ENCODE measurements at regions not wholly inside any gene's neighbourhood (a gene's known extent, or its start where the extent isn't known, plus 50 kb on each side); places are given as distances from the start of the nearest gene placed in this dataset.

- Mint-ChIP-seq H3K4me1 (no peaks in the 10 kb centered on the region), H3K9me3 (peaks cover 98% of the 10 kb centered on the region), H3K4me3 (no peak overlapping the region), H3K36me3 (ENCODE audit: low read depth) (peaks cover 24% of the 10 kb centered on the region), H3K27ac (no peak overlapping the region), H3K27me3 (ENCODE audit: insufficient read depth, low read depth, poor library complexity) (no peaks in the 10 kb centered on the region)
- no peak overlapping the region for H2AFZ ChIP-seq
- H3K36me3 ChIP-seq (ENCODE audit: insufficient read depth): no peaks in the 10 kb centered on the region
- no peaks in the 10 kb centered on the region for H3F3A ChIP-seq (replicated peaks; ENCODE audit: low read depth)
- H3K4me2 ChIP-seq: no peak overlapping the region
- H3K9me2 ChIP-seq (ENCODE audit: insufficient read depth): no peaks in the 10 kb centered on the region
- no peaks in the 10 kb centered on the region for H4K20me1 ChIP-seq (replicated peaks; ENCODE audit: insufficient read depth)
- no peak overlapping the region for H3K4me3 ChIP-seq
- H3K27ac ChIP-seq (ENCODE audit: low read depth): no peak overlapping the region
- no peaks in the 10 kb centered on the region for H3K27me3 ChIP-seq (ENCODE audit: insufficient read depth)
- H3K4me1 ChIP-seq (ENCODE audit: insufficient read depth): peaks cover 7% of the 10 kb centered on the region; the same call in 1 of the 2 replicates
- H3K79me2 ChIP-seq (replicated peaks; ENCODE audit: insufficient read depth): no peaks in the 10 kb centered on the region
- TF ChIP-seq EZH2 (IDR thresholded peaks at IDR 0.05; ENCODE audit: low read depth, unreplicated experiment) (no peak), POLR2AphosphoS5 (IDR thresholded peaks at IDR 0.05; ENCODE audit: low read depth) (no peak)
- no peak for DNase-seq (ENCODE audit: low spot score)
- no peak for ATAC-seq
These were observed 733.6 kb upstream of the TMEM132C start for GRCh38 chr12:127533353-127533752.

DNA sequence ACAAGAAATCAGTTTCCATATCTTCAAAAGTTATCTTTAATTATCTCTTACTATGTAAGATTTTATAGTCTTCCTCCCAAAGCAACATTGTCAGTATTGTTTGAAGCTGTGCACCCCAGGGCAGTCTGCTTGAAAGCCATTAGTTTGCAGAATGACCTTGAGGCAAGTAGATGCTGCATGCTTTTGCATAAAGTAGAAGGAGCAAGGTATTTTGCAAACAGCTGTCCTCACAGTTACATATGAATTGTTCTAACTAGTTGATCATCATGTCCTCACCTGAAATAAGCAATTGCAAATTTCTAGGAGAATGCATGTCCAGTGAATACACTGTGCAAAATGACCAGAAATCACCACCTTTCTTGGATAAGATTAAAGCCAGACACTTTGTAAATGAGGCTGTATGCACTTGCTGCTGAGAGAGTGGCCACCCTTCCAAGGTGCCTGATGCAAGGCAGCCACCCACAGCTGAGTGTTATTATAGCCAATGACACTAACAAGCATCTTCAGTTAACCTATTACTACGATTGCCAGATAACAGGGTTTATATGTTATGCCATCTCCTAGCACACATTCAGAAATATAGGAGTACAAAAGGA lies 730.0 kb upstream of the TMEM132C start:
- Mint-ChIP-seq H3K4me3 (no peak overlapping the region), H3K4me1 (no peaks in the 10 kb centered on the region), H3K27ac (no peak overlapping the region), H3K9me3 (peaks cover 97% of the 10 kb centered on the region), H3K36me3 (ENCODE audit: low read depth) (peaks cover 28% of the 10 kb centered on the region), H3K27me3 (ENCODE audit: insufficient read depth, low read depth, poor library complexity) (peaks cover 2% of the 10 kb centered on the region)
- H3K4me3 ChIP-seq: no peak overlapping the region
- no peaks in the 10 kb centered on the region for H3F3A ChIP-seq (replicated peaks; ENCODE audit: low read depth)
- H3K9me2 ChIP-seq (ENCODE audit: insufficient read depth): no peaks in the 10 kb centered on the region
- H3K4me1 ChIP-seq (ENCODE audit: insufficient read depth): peaks cover 7% of the 10 kb centered on the region; the same call in 1 of the 2 replicates
- H3K79me2 ChIP-seq (replicated peaks; ENCODE audit: insufficient read depth): no peaks in the 10 kb centered on the region
- ATAC-seq: no peak
- no peak overlapping the region for H3K27ac ChIP-seq (ENCODE audit: low read depth)
- no peak overlapping the region for H3K4me2 ChIP-seq
- DNase-seq (ENCODE audit: low spot score): no peak
- no peaks in the 10 kb centered on the region for H4K20me1 ChIP-seq (replicated peaks; ENCODE audit: insufficient read depth)
- H3K36me3 ChIP-seq (ENCODE audit: insufficient read depth): no peaks in the 10 kb centered on the region
- H2AFZ ChIP-seq: no peak overlapping the region
- TF ChIP-seq REST (IDR thresholded peaks at IDR 0.05; ENCODE audit: unreplicated experiment): no peak
- TF ChIP-seq CREB1 (CRISPR knock-in tag; IDR thresholded peaks at IDR 0.05; ENCODE audit: low read depth): no peak
- TF ChIP-seq EZH2phosphoT487 (IDR thresholded peaks at IDR 0.05; ENCODE audit: unreplicated experiment): no peak
- no peaks in the 10 kb centered on the region for H3K27me3 ChIP-seq (ENCODE audit: insufficient read depth)

GRCh38 chr12:127538316-127538715 lies 728.7 kb upstream of the TMEM132C start:
- DNase-seq (ENCODE audit: low spot score) (peak; percentile 21), ATAC-seq (no peak)
- no peak overlapping the region for H3K4me3 ChIP-seq
- no peaks in the 10 kb centered on the region for H4K20me1 ChIP-seq (replicated peaks; ENCODE audit: insufficient read depth)
- no peaks in the 10 kb centered on the region for H3K79me2 ChIP-seq (replicated peaks; ENCODE audit: insufficient read depth)
- Mint-ChIP-seq H3K27me3 (ENCODE audit: insufficient read depth, low read depth, poor library complexity) (peaks cover 4% of the 10 kb centered on the region), H3K4me3 (no peak overlapping the region), H3K9me3 (peaks cover 97% of the 10 kb centered on the region), H3K4me1 (no peaks in the 10 kb centered on the region), H3K27ac (no peak overlapping the region), H3K36me3 (ENCODE audit: low read depth) (peaks cover 35% of the 10 kb centered on the region)
- H3K4me1 ChIP-seq (ENCODE audit: insufficient read depth): peaks cover 7% of the 10 kb centered on the region; the same call in 1 of the 2 replicates
- H3K36me3 ChIP-seq (ENCODE audit: insufficient read depth): no peaks in the 10 kb centered on the region
- TF ChIP-seq ZNF114 (CRISPR knock-in tag; IDR thresholded peaks at IDR 0.05) (no peak), NANOG (IDR thresholded peaks at IDR 0.05; ENCODE audit: borderline replicate concordance) (no peak), CREB1 (CRISPR knock-in tag; IDR thresholded peaks at IDR 0.05; ENCODE audit: low read depth) (no peak), REST (IDR thresholded peaks at IDR 0.05; ENCODE audit: unreplicated experiment) (no peak), EZH2 (IDR thresholded peaks at IDR 0.05; ENCODE audit: low read depth, unreplicated experiment) (no peak), POLR2AphosphoS5 (IDR thresholded peaks at IDR 0.05; ENCODE audit: low read depth) (no peak)
- no peaks in the 10 kb centered on the region for H3K9me2 ChIP-seq (ENCODE audit: insufficient read depth)
- H3F3A ChIP-seq (replicated peaks; ENCODE audit: low read depth): no peaks in the 10 kb centered on the region
- no peaks in the 10 kb centered on the region for H3K27me3 ChIP-seq (ENCODE audit: insufficient read depth)
- no peak overlapping the region for H3K27ac ChIP-seq (ENCODE audit: low read depth)
- no peak overlapping the region for H2AFZ ChIP-seq
- no peak overlapping the region for H3K4me2 ChIP-seq
